Kidney glomerular epithelial cell (primary cell): ENCODE measurements at regions not wholly inside any gene's neighbourhood (a gene's known extent, or its start where the extent isn't known, plus 50 kb on each side); places are given as distances from the start of the nearest gene placed in this dataset.
"Not testable (repeated sequence)": the region's sequence is repeated elsewhere in the genome, so short reads cannot be mapped to it uniquely, and the experiment has no call there.

Experiments
- DNase-seq: peaks from one replicate; lab custom pipeline; 2025; lab: John Stamatoyannopoulos, UW

DNA sequence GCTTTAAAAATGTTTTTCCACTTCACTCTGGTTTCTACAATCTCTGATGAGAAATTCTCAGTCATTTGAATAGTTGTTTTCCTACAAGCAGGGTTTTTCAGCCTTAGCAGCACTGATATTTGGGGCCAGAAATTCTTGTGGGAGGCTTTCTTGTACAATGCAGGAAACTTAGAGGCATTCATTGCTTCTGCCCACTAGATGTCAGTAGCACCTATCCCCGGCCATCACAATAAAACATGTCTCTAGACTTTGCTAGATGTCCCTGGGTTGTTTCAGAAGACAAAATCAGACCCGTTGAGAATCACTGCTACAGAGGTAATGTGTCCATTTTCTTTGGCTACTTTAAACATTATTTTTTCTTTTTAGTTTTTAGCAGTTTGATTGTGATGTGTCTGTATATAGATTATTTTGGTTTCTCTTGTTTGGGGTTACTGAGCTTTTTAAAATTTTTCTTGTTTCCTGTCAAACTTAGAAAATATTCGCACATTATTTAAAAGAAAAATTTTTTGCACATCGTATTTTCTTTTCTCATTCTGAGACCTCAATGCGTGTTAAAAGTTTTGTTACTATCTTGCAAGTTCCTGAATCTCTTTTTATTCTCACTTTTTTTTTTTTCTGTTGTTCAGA lies 60.8 kb upstream of the CCDC179 start:
- peak; percentile 44 for DNase-seq

DNA sequence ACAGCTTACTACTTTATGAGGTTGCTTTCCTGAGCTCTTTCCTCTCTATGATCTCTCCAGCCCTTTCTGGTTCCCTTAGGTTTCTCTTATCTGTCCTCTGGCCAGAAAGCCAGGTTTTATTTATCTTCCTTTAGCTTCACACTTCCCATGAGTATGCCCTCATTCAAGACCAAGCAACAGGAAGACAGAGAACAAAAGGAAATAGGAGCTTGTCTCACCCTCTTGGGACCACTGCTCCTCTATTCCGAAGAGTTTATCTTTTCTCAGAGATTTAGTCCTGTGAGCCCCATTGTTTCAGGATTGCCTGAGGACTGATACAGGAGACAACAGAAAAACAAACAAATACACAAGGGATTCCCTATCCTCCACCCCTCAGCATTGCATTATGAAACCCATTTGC lies 62.4 kb upstream of the CCDC179 start:
- DNase-seq: no peak

DNA sequence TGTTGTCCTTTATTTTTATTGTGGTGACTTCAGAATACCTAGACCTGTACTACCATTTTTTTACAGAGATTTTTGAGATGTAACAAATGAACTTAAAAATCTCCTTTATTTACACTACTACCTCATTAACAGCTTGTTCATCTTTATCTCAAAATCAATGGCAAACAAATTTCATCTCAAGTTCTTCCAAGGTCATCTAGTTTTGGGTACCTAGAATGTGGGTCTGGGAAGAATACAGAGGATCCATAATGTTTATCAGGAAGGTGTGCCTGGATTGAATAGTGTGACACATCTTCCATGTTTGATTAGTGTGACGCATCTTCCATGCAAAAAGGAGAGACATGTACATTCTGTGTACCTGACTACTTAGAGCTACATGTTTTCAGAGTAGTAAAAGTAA lies 63.3 kb upstream of the CCDC179 start:
- no peak for DNase-seq

DNA sequence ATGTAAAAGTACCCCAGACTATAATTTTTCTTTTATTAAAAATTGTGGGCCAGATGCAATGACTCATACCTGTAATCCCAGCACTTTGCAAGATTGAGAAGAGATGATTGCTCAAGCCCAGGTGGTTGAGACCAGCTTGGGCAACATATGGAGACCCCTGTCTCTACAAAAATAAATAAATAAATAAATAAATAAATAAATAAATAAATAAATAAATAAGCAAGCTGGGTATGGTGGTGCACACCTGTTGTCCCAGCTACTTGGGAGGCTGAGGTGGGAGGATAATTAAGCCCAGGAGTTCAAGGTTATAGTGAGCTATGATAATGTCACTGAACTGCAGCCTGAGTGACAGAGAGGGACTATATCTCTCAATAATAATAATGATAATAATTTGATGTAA lies 66.1 kb upstream of the CCDC179 start:
- no peak for DNase-seq

DNA sequence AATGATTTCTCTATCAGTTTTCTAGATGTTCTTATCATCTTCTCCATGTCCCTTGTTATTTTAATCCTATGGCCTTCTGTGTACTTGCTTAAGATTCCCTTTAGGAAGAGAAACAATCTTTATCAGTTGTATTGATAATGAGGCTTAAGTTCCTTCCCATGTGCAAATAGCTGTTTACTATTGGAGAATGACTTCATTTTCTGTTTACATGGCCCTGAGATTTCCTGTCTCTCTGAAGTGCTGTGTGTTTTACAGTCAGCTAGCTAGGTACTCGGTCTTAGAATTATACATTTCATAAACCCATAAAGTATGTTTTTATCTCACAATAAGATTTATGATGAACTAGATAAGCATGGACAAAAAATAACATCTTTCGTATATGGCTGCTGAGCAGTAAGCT lies 67.5 kb upstream of the CCDC179 start:
- DNase-seq: no peak

DNA sequence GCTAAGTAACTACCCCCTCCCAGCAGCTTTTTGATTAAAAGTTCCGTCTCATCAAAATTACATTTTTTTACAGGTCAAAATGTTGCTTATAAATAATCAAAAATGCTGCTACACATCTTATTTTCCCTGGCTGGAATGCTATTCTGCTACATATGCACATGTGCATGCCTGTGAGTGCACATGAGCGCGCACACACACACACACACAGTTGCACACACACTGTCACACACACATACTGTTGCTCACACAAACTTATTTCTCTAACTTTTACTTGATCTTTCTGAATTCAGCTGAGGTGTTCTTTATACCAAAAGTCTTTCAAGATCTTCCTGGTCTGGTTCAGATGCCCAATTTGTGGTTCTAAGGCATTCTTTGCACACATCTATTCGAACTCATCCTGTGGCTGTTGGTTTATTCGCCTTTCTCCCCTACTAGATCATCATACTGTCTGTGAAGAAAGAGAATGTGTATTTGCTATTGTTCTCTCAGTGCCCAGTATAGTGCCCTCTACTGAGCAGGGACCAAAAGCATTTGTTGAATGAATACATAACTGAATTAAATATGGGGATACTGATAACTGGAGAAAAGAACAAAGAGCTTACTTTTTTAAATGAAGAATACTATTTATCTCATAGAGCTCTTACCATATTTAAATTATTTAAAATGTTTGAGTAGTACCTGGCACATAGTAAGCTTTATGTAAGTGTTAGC lies 68.1 kb upstream of the CCDC179 start:
- no peak for DNase-seq

DNA sequence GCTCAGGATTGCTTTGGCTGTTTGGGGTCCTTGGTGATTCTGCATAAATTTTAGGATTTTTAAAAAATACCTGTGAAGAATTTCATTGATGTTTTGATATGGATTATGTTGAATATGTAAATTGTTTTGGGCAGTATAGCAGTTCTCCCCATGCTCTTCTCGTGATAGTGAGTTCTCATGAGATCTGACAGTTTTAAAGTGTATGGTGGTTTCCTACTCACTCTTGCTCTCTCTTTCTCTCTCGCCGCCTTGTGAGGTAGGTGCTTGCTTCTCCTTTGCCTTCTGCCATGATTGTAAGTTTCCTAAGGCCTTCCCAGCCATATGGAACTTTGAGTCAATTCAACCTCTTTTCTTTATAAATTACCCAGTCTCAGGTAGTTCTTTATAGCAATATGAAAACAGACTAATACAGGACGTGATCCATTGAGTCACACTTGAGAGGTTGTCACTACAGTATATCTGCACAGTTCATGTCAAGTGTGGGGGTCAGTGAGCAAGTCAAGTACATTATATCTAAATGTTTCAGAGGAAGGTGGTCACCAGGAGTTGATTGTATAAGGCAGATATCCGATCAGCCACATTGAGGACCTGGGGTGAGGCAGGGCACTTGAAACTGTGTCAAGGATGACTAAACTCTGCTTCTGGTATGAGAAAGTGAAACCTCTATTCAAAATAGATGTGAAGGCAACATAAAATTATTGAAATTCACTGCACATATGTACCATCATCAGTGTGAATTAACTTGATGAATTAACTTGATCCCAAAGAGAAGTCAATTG lies 70.7 kb upstream of the CCDC179 start:
- no peak for DNase-seq

DNA sequence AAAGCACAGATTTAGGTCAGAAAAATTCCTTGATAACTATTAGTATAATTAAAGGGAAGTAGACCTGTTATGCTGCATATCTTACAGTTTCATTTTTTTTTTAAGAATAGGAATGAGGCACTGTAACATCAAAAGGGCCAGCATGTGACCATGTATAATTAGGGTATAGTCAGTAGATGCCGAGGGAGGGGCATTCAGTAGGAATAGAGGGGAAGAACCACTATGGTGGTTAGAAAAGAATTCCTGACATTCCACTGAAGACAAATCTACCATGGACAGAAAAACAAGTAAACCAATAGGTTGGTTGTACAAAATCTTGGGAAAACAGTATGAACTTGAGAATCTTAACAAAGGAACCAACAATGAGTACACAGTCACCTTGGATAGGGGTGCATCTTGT lies 78.4 kb upstream of the CCDC179 start:
- no peak for DNase-seq

DNA sequence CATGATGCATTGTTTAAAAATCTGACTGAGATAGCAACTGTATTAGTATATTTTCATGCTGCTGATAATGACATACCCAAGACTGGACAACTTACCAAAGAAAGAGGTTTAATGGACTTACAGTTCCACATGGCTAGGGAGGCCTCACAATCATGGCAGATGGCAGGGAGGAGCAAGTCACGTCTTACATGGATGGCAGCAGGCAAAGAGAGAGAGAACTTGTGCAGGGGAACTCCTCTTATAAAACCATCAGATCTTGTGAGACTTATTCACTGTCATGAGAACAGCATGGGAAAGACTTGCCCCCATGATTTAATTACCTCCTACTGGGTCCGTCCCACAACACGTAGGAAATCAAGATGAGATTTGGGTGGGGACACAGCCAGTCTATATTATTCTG lies 81.3 kb upstream of the CCDC179 start:
- DNase-seq: not testable (repeated sequence)

DNA sequence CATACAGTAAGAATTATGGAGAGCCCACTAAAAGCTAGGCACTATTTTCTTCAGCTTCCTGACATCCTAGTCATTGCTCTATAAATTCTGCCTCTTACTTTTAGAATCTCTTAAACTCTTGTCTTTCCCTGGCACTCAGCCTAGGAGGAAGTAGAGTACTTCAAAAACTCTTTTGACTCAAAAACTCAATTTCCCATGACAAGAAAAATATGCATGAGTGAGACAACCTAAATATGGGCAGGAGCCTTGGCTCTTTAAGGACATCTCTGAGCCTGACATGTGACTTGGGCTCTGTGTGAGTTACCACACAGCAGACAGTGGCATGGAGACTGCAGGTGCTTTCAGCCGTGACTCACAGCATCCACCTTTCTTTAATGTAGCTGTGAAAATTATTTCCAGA lies 97.5 kb upstream of the CCDC179 start:
- DNase-seq: no peak

DNA sequence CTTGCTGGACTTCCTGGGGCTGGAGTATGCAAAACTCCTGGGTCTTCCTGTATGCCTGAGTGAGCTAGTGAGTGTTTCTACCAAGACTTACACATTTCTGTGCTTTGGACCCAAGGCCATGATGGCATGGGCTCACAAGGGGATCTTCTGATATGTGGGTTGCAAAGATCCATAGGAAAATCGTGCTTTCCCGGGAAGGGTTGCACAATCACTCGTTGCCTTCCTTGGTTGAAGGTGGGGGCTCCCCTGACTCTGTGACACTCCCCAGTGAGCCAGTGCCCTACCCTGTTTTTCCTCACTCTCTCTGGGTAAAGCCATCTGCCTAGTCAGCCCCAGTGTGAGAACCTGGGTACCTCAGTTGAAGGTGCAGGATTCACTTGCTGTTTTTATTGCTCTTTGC lies 114.0 kb upstream of the CCDC179 start:
- no peak for DNase-seq

DNA sequence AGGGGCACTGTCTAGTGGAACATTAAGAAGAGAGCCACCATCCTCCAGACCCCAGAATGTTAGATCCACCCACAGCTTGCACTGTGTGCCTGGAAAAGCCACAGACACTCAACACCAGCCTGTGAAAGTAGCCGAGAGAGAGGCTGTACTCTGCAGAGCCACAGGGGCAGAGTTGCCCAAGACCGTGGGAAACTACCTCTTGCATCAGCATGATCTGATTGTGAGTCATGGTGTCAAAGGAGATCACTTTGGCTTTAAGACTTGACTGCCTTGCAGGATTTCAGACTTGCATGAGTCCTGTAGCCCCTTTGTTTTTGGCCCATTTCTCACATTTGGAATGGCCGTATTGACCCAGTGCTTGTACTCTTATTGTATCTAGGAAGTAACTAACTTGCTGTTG lies 115.9 kb upstream of the CCDC179 start:
- peak; percentile 15 for DNase-seq

DNA sequence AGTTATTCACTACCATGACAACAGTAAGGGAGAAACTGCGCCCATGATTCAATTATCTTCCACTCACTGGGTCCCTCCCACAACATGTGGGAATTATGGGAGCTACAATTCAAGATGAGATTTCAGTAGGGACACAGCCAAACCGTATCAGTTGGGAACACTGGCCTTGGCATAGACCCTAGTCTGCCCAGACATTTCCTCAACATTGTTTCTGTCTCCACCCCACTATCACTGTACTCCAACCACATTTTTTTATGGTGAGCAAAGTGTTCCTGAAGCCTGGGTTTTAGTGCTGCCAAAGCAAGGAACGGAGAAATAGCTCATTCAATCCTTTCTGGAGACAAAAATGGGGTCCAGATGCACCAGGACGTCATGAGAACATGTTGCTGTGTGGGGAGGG lies 122.6 kb upstream of the CCDC179 start:
- no peak for DNase-seq

DNA sequence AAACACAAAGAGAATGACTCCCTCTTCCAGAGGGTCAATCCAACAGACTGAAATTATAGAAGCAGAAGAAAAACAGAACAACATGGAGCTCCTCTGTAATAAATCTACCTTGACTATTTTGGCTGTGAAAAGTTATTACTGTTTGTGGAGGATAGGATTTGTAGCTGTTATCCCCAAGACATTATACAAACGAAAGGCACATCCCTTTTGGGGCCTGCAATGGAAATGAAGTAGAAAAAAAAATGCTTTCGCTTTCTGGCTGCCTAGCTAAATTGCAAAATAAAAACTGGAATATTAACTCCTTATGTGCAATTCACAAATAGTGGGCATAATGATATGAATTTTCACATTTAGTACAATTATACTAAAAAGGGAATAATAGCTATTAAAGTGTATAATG lies 123.8 kb upstream of the CCDC179 start:
- DNase-seq: no peak

DNA sequence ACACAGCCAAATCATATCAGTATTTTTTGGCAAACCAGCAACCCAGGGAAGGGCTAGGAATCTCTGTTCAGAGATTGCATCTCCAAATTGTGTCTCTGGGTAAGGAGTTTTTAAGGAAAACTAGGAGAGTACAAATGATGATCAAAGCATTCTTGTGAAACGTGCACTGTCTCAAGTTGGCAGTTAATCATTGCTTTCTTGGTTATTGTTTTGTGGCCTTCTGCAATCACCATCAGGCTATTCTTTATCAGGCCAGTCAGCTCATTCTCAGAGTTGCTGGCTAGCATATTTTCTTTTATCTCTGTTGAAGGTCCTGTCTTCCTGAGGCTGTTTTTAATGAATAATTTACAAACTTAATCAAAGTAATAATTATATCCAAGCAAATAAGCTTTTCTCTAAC lies 129.1 kb upstream of the CCDC179 start:
- peak; percentile 5 for DNase-seq

DNA sequence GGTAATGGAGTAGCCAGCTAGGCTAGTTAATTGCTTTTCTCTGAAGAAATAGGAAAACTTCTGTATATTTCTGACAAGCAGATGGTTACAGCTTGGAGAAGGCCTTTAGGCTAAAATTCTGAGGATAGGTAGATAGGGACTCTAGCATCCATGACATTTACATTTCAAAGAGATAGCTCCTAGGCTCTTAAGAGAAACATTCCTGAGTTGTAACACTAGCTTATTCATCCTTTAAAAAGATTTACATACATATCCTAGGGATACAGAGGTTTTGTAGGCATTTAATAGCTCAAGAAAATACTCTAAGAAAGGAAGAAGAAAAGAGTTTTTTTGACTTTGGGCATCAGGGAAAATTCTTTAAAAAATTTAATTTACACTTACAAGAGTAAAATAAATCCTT lies 130.9 kb upstream of the CCDC179 start:
- DNase-seq: no peak

DNA sequence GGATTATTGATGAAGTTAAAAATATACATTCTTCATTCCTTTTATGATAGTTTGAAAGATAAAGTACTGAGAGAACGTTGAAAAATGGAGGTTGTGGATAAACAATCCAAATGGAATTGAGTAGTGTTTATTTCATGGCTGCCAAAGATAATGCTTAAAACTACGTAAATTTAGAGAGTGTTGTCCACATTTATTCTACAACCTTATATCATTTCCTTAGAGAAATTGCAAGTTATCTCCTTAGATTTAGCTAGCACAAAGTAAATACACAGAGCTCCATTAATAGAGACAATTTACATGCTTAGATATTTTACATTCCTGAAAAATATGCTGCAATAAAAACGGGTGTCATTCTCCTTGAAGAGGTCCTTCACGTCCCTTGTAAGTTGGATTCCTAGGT lies 146.5 kb upstream of the CCDC179 start:
- no peak for DNase-seq

DNA sequence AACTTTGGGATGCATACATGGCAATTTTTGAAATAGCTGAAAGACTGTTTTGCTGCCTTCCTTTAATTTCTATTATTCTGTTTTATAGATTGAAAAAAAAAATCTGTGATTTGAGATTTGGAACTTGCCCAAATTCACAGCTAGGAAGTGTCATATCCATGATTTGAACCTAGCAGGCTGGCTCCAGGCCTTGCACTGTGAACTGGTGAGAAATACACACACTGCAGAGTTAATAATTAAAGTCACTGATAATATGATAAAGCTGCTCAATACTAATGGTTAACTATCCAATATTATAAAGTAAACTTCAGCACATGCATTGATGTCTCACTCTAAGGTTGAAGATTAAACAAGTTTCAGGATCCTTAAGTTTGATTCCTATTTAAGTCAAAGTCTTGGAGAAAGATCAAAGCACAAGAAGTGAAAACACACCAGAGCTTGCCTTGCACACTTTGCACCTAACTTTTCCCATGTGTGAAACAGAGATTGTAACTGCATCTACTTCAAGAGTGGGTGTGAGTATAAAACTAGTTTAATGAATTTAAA lies 150.6 kb upstream of the CCDC179 start:
- DNase-seq: no peak

DNA sequence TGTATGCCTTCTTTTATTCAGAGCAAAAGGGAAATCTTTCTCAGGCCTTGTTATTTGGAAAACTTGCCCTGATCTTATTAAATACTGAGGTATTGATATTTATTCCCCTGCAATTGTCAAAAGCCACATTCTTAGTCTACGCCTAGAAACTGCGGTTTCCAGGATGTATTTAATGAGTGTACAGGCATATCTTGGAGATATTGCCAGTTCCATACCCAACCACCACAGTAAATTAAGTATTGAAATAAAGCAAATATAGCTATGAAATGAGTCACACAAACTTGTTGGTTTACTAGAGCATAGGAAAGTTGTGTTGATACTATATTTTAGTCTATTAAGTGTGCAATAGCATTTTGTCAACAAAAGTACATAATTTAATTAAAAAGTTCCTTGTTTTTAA lies 152.7 kb upstream of the CCDC179 start:
- DNase-seq: no peak

DNA sequence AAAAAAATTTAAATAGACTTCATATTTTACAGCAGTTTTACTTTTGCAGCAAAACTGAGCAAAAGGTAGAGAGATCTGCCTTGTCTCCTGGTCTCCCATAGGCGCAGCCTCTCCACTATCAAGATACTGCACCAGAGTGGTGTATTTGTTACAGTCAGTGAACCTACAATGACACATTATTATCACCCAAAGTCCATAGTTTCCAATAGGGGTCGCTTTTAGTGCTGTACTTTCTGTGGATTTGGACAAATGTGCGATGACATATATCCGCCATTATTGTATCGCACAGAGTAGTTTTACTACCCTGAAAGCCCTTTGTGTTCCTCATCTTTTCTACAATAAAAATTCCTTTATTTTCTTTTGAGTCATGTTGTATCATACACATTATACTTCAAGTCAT lies 153.2 kb upstream of the CCDC179 start:
- DNase-seq: no peak

DNA sequence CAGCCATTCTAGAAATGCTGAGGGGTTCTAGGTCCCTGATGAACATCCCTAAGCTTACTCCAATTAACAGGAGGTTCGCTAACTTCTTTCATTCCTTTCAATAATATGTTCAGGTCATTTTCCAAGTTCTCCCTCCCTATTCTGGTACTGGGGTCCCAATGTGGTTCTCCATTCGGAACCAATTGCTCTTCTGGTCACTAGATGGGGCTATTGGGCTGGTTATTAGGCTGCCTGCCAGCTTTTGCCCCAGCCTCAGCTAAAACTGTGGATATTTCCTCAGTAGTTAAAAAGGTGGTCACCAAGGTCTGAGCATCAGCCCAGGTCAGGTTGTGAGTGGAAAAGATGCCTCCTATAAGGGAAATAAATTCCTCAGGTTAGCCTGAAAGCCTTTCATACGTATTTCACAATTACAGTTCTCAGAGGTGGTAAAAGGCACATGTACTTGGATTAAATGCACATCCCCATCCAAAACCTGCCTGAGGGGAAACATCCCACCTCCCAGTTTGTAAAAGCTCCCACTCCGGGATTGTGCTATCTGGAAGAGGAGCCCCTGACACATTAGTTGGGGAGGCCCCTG lies 161.1 kb upstream of the CCDC179 start:
- DNase-seq: peak; percentile 16

DNA sequence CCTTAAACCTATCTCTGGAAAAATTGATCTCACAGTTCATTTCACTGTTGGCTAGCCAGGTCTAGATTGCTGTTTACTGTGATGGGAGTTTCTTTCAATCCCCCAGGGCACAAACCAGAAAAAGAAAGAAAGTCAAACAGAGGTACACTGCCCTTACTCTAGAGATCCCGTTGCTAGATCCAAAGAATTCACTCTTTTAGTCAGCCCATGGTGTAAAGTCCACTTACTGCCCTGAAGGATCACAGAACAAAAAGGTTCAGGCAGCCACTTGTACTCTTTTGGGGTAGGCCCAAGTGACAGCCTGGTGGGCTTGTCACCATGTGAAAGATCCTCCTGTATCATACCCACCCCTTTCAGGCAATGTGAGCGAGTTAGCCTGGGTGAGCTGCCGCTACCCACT lies 162.6 kb upstream of the CCDC179 start:
- no peak for DNase-seq

DNA sequence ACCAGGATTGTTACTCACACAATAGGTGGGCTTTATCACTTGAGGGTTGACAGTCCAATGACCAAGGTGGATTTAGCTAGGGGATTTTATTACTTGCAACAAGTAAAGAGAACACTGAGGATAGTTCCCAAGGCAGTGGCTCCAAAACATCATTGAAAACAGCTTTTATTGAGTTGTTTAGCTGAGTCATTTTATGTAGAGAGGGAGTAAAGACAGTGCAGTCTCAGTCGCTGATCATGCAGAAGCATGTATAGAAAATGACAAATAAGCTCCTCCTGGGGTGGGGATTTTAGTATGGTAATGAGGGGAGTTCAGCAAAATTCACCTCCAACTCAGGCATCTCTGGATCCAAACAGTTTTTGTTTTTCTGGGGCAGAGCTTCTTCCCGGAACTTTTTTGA lies 163.0 kb upstream of the CCDC179 start:
- no peak for DNase-seq
